ENCODE measurements at regions not wholly inside any gene's neighbourhood (a gene's known extent, or its start where the extent isn't known, plus 50 kb on each side); places are given as distances from the start of the nearest gene placed in this dataset.

DNA sequence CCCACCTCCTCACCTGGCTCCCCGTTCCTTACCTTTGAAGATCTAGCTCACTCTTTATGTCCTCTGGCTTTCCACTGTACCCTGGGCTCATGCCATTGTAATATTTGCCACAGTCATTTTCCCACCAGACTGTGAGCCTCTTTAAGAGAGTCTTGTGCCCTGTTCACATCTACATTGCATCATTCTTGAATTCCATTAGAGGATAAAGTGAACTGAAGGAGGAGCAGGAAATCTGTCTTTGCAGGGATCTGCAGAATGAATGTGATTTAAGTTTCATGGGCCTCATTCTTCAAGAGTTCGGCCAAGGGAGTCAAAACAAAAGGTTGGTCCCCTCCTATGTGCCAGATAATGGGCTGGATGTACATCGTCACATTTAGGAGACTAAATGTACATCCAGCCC, 272.6 kb upstream of the CITED2 start:
- TF ChIP-seq, protein P1, sequence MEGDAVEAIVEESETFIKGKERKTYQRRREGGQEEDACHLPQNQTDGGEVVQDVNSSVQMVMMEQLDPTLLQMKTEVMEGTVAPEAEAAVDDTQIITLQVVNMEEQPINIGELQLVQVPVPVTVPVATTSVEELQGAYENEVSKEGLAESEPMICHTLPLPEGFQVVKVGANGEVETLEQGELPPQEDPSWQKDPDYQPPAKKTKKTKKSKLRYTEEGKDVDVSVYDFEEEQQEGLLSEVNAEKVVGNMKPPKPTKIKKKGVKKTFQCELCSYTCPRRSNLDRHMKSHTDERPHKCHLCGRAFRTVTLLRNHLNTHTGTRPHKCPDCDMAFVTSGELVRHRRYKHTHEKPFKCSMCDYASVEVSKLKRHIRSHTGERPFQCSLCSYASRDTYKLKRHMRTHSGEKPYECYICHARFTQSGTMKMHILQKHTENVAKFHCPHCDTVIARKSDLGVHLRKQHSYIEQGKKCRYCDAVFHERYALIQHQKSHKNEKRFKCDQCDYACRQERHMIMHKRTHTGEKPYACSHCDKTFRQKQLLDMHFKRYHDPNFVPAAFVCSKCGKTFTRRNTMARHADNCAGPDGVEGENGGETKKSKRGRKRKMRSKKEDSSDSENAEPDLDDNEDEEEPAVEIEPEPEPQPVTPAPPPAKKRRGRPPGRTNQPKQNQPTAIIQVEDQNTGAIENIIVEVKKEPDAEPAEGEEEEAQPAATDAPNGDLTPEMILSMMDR (IDR thresholded peaks at IDR 0.05; ENCODE audit: insufficient read depth, low read length, poor library complexity, severe bottlenecking): no peak
- no peak for TF ChIP-seq EZH2phosphoT487 (conservative IDR thresholded peaks at IDR 0.05; ENCODE audit: low read length)
